OCI-LY1 (cell line): ENCODE measurements at regions not wholly inside any gene's neighbourhood (a gene's known extent, or its start where the extent isn't known, plus 50 kb on each side); places are given as distances from the start of the nearest gene placed in this dataset.

Source experiments
- H2AFZ ChIP-seq: fragments of 200-600 bp; sonication (generic), shearing (Covaris generic); 2 replicates; pipeline ENCODE4 v1.6.0; 2014; ENCODE audit warnings: antibody characterized with exemption, mild to moderate bottlenecking, low read length
- H3F3A ChIP-seq: fragments of 200-600 bp; sonication (generic), shearing (Covaris generic); 2 replicates; pipeline ENCODE4 v1.6.0; 2014; ENCODE audit warnings: mild to moderate bottlenecking, antibody characterized with exemption, low read length, moderate library complexity; ENCODE audit not compliant: insufficient read depth
- H3K27ac ChIP-seq: fragments of 200-600 bp; sonication (generic); 2 replicates; pipeline ENCODE4 v1.5.1; 2014; ENCODE audit warnings: low read length, mixed run types, mild to moderate bottlenecking, low read depth; ENCODE audit not compliant: poor library complexity, severe bottlenecking
- H3K27me3 ChIP-seq: fragments of 200-600 bp; sonication (generic); 2 replicates; pipeline ENCODE4 v1.6.0; 2014; ENCODE audit warnings: antibody characterized with exemption, mild to moderate bottlenecking, low read length, moderate library complexity; ENCODE audit not compliant: insufficient read depth
- H3K36me3 ChIP-seq: fragments of 200-600 bp; sonication (generic); 2 replicates; pipeline ENCODE4 v1.6.1; 2014; ENCODE audit warnings: mild to moderate bottlenecking, antibody characterized with exemption, low read length, moderate library complexity, mixed read lengths; ENCODE audit not compliant: insufficient read depth
- H3K4me1 ChIP-seq: fragments of 200-600 bp; sonication (generic); 2 replicates; pipeline ENCODE4 v1.5.1; 2014; ENCODE audit warnings: mild to moderate bottlenecking, low read length, moderate library complexity; ENCODE audit not compliant: insufficient read depth, severe bottlenecking
- H3K4me2 ChIP-seq: fragments of 200-600 bp; sonication (generic), shearing (Covaris generic); 2 replicates; pipeline ENCODE4 v1.6.1; 2014; ENCODE audit warnings: low read length
- H3K4me3 ChIP-seq: fragments of 200-600 bp; sonication (generic); 2 replicates; pipeline ENCODE4 v1.5.1; 2014; ENCODE audit warnings: low read length, low read depth, mild to moderate bottlenecking, mixed read lengths; ENCODE audit not compliant: poor library complexity, severe bottlenecking
- H3K79me2 ChIP-seq: fragments of 200-600 bp; shearing (Covaris generic); 2 replicates; pipeline ENCODE4 v1.6.1; 2016; ENCODE audit warnings: mixed run types, low read length, mixed read lengths; ENCODE audit not compliant: insufficient read depth
- H3K9ac ChIP-seq: fragments of 200-600 bp; sonication (generic), shearing (Covaris generic); 2 replicates; pipeline ENCODE4 v1.6.1; 2014; ENCODE audit warnings: mild to moderate bottlenecking, low read length, mixed read lengths
- H3K9me2 ChIP-seq: fragments of 200-600 bp; sonication (generic), shearing (Covaris generic); 2 replicates; pipeline ENCODE4 v1.6.1; 2014; ENCODE audit warnings: low read depth, mild to moderate bottlenecking, low read length, mixed read lengths
- H3K9me3 ChIP-seq: fragments of 200-600 bp; shearing (Covaris generic); 2 replicates; pipeline ENCODE4 v1.6.1; 2014; ENCODE audit warnings: low read length, mixed read lengths
- H4K20me1 ChIP-seq: fragments of 200-600 bp; sonication (generic), shearing (Covaris generic); 2 replicates; pipeline ENCODE4 v1.6.0; 2016; ENCODE audit warnings: mild to moderate bottlenecking, low read length; ENCODE audit not compliant: insufficient read depth
- EZH2 ChIP-seq: fragments of 200-600 bp; sonication (generic), shearing (Covaris generic); IDR thresholded peaks from 2 replicates; pipeline ENCODE4 v1.8.0; 2017; ENCODE audit warnings: borderline replicate concordance, mixed run types, mild to moderate bottlenecking, antibody characterized with exemption, low read length, moderate library complexity, mixed read lengths
- TF ChIP-seq, protein P1 (sequence below): fragments of 200-600 bp; sonication (generic), shearing (Covaris generic); IDR thresholded peaks from 2 replicates; pipeline ENCODE4 v1.5.1; 2017; ENCODE audit warnings: mild to moderate bottlenecking, antibody characterized with exemption, low read length, moderate library complexity, mixed read lengths

DNA sequence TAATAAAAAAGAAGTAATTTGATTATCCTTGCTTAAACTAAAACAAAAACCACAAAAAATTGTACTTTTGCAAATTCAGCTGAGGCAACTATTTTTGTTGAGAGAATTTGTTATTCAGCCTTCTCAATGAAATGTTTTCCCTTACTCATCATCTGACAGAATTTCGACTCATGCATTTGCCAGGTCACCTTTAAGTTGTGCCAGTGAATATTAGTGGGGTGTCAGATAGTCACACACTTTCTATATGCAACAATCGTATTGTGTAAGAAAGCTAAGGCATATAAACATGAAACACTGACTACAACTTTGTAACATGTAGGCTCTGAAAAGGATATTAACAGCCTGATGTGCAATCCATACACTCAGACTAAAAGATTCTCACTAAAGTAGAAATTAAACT is 1653.1 kb upstream of the SLC39A10 start:
- Histone ChIP-seq H2AFZ (no peak overlapping the region), H3K27ac (no peak overlapping the region)

GRCh38 chr2:194002699-194003368 is 1654.2 kb upstream of the SLC39A10 start:
- H2AFZ ChIP-seq, result no peak overlapping the region
- no peaks in the 10 kb centered on the region for H3K4me1 ChIP-seq
- no peaks in the 10 kb centered on the region for H4K20me1 ChIP-seq
- no peak overlapping the region for H3K4me3 ChIP-seq
- no peaks in the 10 kb centered on the region for H3K9me2 ChIP-seq
- no peaks in the 10 kb centered on the region for H3K36me3 ChIP-seq
- H3K79me2 ChIP-seq, result no peaks in the 10 kb centered on the region
- TF ChIP-seq EZH2, result no peak
- TF ChIP-seq, protein P1, sequence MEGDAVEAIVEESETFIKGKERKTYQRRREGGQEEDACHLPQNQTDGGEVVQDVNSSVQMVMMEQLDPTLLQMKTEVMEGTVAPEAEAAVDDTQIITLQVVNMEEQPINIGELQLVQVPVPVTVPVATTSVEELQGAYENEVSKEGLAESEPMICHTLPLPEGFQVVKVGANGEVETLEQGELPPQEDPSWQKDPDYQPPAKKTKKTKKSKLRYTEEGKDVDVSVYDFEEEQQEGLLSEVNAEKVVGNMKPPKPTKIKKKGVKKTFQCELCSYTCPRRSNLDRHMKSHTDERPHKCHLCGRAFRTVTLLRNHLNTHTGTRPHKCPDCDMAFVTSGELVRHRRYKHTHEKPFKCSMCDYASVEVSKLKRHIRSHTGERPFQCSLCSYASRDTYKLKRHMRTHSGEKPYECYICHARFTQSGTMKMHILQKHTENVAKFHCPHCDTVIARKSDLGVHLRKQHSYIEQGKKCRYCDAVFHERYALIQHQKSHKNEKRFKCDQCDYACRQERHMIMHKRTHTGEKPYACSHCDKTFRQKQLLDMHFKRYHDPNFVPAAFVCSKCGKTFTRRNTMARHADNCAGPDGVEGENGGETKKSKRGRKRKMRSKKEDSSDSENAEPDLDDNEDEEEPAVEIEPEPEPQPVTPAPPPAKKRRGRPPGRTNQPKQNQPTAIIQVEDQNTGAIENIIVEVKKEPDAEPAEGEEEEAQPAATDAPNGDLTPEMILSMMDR, result no peak
- no peaks in the 10 kb centered on the region for H3K27me3 ChIP-seq
- no peaks in the 10 kb centered on the region for H3K9me3 ChIP-seq
- H3K27ac ChIP-seq, result no peak overlapping the region
- no peak overlapping the region for H3K4me2 ChIP-seq
- no peaks in the 10 kb centered on the region for H3F3A ChIP-seq
- H3K9ac ChIP-seq, result no peak overlapping the region

More for the DNA sequence above, 1653.1 kb upstream of the SLC39A10 start:
- H3K4me2 ChIP-seq, result no peak overlapping the region
- no peaks in the 10 kb centered on the region for H3K4me1 ChIP-seq
- no peaks in the 10 kb centered on the region for H3K27me3 ChIP-seq
- no peaks in the 10 kb centered on the region for H3F3A ChIP-seq
- no peaks in the 10 kb centered on the region for H4K20me1 ChIP-seq
- H3K9me2 ChIP-seq, result no peaks in the 10 kb centered on the region
- no peaks in the 10 kb centered on the region for H3K9me3 ChIP-seq
- no peaks in the 10 kb centered on the region for H3K36me3 ChIP-seq
- TF ChIP-seq, protein P1, result no peak
- no peak for TF ChIP-seq EZH2
- no peaks in the 10 kb centered on the region for H3K79me2 ChIP-seq
- no peak overlapping the region for H3K9ac ChIP-seq
- H3K4me3 ChIP-seq, result no peak overlapping the region

DNA sequence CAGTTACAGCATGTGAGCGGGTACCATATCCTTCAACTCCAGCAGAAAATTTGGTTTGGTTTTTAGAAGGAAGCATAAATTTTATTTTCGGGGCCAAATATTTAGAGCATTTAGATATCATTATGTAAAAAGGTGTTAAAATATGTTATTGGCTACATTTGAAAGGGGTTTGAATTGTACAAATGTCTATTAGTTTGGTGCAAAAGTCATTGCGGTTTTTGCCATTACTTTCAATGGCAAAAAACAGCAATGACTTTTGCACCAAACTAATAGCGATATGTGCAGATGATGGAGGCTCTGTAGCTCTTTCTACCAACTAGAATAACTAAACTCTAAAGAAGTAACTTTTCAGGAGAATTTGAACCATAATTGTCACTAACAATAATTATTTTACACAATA is 1666.2 kb upstream of the SLC39A10 start:
- Histone ChIP-seq H3K27ac (no peak overlapping the region), H2AFZ (no peak overlapping the region), H3K4me1 (no peaks in the 10 kb centered on the region), H3K4me3 (no peak overlapping the region), H3K36me3 (no peaks in the 10 kb centered on the region), H4K20me1 (no peaks in the 10 kb centered on the region), H3K79me2 (no peaks in the 10 kb centered on the region), H3K9ac (no peak overlapping the region), H3F3A (no peaks in the 10 kb centered on the region), H3K4me2 (no peak overlapping the region), H3K9me3 (no peaks in the 10 kb centered on the region), H3K27me3 (no peaks in the 10 kb centered on the region), H3K9me2 (no peaks in the 10 kb centered on the region)
- TF ChIP-seq, protein P1, result no peak
- no peak for TF ChIP-seq EZH2
